ENCODE measurements at regions not wholly inside any gene's neighbourhood (a gene's known extent, or its start where the extent isn't known, plus 50 kb on each side); places are given as distances from the start of the nearest gene placed in this dataset.

DNA sequence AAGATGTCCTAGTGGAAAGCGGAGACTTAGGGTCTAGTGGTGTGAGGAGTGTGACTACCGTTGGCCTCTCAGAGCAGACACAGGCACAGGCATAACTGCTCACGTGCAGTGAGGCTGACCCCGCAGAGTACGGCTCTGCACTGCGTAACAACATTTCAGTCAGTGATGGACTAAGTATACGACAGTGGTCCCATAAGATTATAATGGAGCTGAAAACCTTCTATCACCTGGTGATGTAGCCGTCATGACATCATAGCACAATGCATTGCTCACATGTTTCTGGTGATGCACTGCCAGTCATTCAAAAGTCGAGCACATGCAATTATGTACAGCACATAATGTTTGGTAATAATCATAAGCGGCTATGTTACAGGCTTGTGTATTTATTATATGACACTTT is 179.6 kb downstream of the VAPA start:
- Mint-ChIP-seq H3K27me3 (ENCODE audit: insufficient read depth) (peaks cover 27% of the 10 kb centered on the region), H3K36me3 (ENCODE audit: low read depth) (no peaks in the 10 kb centered on the region), H3K4me1 (ENCODE audit: low read depth) (peaks cover 6% of the 10 kb centered on the region; the same call in 1 of the 2 replicates), H3K4me3 (no peak overlapping the region), H3K9me3 (no peaks in the 10 kb centered on the region), H3K27ac (no peak overlapping the region)
- DNase-seq: no peak
- TF ChIP-seq, protein P1, sequence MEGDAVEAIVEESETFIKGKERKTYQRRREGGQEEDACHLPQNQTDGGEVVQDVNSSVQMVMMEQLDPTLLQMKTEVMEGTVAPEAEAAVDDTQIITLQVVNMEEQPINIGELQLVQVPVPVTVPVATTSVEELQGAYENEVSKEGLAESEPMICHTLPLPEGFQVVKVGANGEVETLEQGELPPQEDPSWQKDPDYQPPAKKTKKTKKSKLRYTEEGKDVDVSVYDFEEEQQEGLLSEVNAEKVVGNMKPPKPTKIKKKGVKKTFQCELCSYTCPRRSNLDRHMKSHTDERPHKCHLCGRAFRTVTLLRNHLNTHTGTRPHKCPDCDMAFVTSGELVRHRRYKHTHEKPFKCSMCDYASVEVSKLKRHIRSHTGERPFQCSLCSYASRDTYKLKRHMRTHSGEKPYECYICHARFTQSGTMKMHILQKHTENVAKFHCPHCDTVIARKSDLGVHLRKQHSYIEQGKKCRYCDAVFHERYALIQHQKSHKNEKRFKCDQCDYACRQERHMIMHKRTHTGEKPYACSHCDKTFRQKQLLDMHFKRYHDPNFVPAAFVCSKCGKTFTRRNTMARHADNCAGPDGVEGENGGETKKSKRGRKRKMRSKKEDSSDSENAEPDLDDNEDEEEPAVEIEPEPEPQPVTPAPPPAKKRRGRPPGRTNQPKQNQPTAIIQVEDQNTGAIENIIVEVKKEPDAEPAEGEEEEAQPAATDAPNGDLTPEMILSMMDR (IDR thresholded peaks at IDR 0.05): no peak

DNA sequence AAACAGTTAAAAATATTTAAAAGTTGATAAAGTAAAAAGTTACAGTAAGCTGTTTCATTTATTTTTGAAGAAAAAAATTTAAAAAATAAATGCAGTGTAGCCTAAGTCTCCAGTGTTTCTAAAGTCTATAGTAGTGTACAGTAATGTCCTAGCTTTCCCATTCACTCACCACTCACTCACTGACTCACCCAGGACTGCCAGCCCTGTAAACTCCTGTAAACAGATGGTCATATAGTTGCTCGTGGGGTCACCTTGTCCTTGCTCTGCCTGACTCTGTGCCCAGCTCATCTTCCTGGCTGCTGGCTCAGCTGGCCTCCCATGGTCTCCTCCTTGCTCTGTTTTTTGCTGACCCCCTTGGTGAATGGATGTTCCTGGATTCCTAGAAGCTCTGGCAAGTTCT is 180.3 kb downstream of the VAPA start:
- TF ChIP-seq, protein P1 (IDR thresholded peaks at IDR 0.05): no peak
- Mint-ChIP-seq H3K27me3 (ENCODE audit: insufficient read depth) (peaks cover 23% of the 10 kb centered on the region), H3K4me1 (ENCODE audit: low read depth) (peaks cover 8% of the 10 kb centered on the region; the same call in 1 of the 2 replicates), H3K36me3 (ENCODE audit: low read depth) (no peaks in the 10 kb centered on the region), H3K4me3 (no peak overlapping the region), H3K27ac (no peak overlapping the region), H3K9me3 (no peaks in the 10 kb centered on the region)
- peak; percentile 58 for DNase-seq

DNA sequence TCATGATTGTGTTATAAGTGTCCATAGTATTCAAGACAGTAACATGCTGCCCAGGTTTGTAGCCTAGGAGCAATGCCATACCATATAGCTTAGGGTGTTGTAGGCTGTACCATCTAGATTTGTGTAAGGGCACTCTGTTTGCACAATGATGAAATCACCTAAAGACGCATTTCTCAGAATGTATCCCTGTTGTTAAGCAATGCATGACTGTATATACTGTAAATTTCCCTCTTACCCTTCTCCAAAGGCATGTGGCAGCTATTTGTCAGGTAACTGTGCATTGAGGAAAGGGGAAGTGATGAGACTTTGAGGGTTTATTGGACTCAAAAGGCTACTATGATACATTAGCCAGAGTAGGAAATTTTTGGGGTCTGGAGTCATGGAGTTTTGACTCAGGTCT is 180.8 kb downstream of the VAPA start:
- Mint-ChIP-seq H3K4me3 (no peak overlapping the region), H3K9me3 (no peaks in the 10 kb centered on the region), H3K4me1 (ENCODE audit: low read depth) (peaks cover 13% of the 10 kb centered on the region; the same call in 1 of the 2 replicates), H3K36me3 (ENCODE audit: low read depth) (no peaks in the 10 kb centered on the region), H3K27me3 (ENCODE audit: insufficient read depth) (peaks cover 24% of the 10 kb centered on the region), H3K27ac (no peak overlapping the region)
- TF ChIP-seq, protein P1 (IDR thresholded peaks at IDR 0.05): no peak
- DNase-seq: no peak

DNA sequence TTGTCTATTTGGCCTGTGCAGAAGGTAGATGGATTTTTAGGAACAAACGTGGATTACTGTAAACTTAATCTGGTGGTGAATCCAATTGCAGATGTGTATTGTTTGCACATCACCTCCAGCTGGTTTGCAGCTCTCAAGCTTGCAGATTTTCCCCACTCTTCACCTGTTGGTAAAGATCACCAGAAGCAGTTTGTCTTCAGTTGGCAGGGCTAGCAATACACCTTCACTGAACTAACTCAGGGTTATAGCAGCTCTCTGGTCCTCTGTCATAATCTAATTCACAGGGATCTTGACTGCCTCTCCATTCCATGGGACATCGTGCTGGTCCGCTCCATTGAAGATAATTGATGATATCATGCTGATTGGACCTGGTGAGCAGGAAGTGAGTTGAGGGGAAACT is 181.5 kb downstream of the VAPA start:
- Mint-ChIP-seq H3K27me3 (ENCODE audit: insufficient read depth) (peaks cover 20% of the 10 kb centered on the region), H3K9me3 (no peaks in the 10 kb centered on the region), H3K4me3 (no peak overlapping the region), H3K4me1 (ENCODE audit: low read depth) (peaks cover 18% of the 10 kb centered on the region; the same call in 1 of the 2 replicates), H3K27ac (no peak overlapping the region), H3K36me3 (ENCODE audit: low read depth) (no peaks in the 10 kb centered on the region)
- TF ChIP-seq, protein P1 (IDR thresholded peaks at IDR 0.05): no peak
- no peak for DNase-seq

DNA sequence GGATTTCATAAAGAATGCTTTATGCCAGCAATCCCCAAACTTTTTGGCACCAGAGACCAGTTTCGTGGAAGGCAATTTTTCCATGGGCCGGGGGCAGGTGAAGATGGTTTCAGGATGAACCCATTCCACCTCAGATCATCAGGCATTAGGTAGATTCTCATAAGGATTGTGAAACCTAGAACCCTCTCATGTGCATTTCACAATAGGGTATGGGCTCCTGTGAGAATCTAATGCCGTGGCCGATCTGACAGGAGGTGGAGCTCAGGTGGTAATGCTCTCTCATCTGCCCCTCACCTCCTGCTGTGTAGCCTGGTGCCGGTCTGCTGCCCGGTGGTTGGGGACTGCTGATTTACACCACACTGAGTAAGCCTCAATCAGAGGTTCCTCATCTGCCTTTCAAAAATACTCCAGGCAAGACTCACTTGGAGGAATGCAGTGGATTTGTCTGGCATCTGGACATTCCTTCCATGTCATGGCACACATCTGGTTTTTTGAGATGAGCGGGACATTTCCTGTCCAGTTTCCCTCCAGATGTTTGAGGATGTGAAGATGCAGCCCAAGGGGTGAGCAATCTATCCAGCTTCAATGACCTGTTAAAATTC is 185.8 kb downstream of the VAPA start:
- peaks cover 18% of the 10 kb centered on the region for H3K27me3 Mint-ChIP-seq (ENCODE audit: insufficient read depth)

More for the DNA sequence above, 185.8 kb downstream of the VAPA start:
- DNase-seq: peak; percentile 5
- TF ChIP-seq, protein P1 (IDR thresholded peaks at IDR 0.05): no peak
- H3K4me3 Mint-ChIP-seq: no peak overlapping the region
- H3K4me1 Mint-ChIP-seq (ENCODE audit: low read depth): peaks cover 24% of the 10 kb centered on the region; the same call in 1 of the 2 replicates
- no peaks in the 10 kb centered on the region for H3K36me3 Mint-ChIP-seq (ENCODE audit: low read depth)
- no peaks in the 10 kb centered on the region for H3K9me3 Mint-ChIP-seq
- H3K27ac Mint-ChIP-seq: no peak overlapping the region
